A549 (cell line): ENCODE measurements at regions not wholly inside any gene's neighbourhood (a gene's known extent, or its start where the extent isn't known, plus 50 kb on each side); places are given as distances from the start of the nearest gene placed in this dataset.

ENCODE experiments used
- ATAC-seq, 2 experiments: fragments of 200-7000 bp in 1 of 2; fragments of >200 bp in 1 of 2; cut with Nextera tagmentation in 1 of 2; cut with Tn5 transposase in 1 of 2; 3 replicates each; pipeline versions ENCODE4 v1.8.0 to v1.9.1; 2018 to 2020; ENCODE audit warnings: mild to moderate bottlenecking in 1 of 2, moderate library complexity in 1 of 2
- CTCF ChIA-PET: fragments of 300-600 bp; sonication (Branson Sonifier 250); formaldehyde crosslinking; extraction: SDS; loops from one replicate; lab custom pipeline; 2021; ENCODE audit warnings: antibody characterized with exemption, inconsistent platforms; lab: Yijun Ruan, JAX
- POLR2A ChIA-PET: fragments of 350-600 bp; formaldehyde crosslinking; extraction: SDS; loops from one replicate; lab custom pipeline; 2021; ENCODE audit warnings: antibody characterized with exemption, inconsistent platforms; lab: Yijun Ruan, JAX
- DNase-seq, 2 experiments: peaks; one replicate each; pipeline versions ENCODE4 v3.0.0 to v3.0.0-alpha.2; 2011 to 2016; ENCODE audit warnings: low read depth in 1 of 2, low spot score in 1 of 2
- FAIRE-seq: peaks from 2 replicates; lab custom pipeline; 2011; peaks lifted over from hg19 to GRCh38; lab: Jason Lieb, UNC
- H3K27ac ChIP-seq, 2 experiments: fragments of >200 bp; sonication (Bioruptor Twin); formaldehyde crosslinking; 3 replicates each; pipeline ENCODE4 v1.5.1; 2016 to 2017
- H3K4me1 ChIP-seq: fragments of >200 bp; sonication (Bioruptor Twin); formaldehyde crosslinking; 3 replicates; pipeline ENCODE4 v1.6.1; 2016
- H3K4me2 ChIP-seq: fragments of >200 bp; sonication (Bioruptor Twin); formaldehyde crosslinking; 3 replicates; pipeline ENCODE4 v1.6.1; 2016
- H3K4me3 ChIP-seq: fragments of >200 bp; sonication (Bioruptor Twin); formaldehyde crosslinking; 3 replicates; pipeline ENCODE4 v1.5.1; 2016
- H3K9me3 ChIP-seq: fragments of >200 bp; sonication (Bioruptor Twin); formaldehyde crosslinking; 3 replicates; pipeline ENCODE4 v1.6.1; 2016
- BCL3 ChIP-seq: fragments of >200 bp; sonication (Bioruptor Twin); formaldehyde crosslinking; IDR thresholded peaks from 3 replicates; pipeline ENCODE4 v1.6.1; 2016
- BHLHE40 ChIP-seq: IDR thresholded peaks from 2 replicates; pipeline ENCODE4 v1.6.1; 2012; ENCODE audit warnings: low read depth, low read length, inconsistent platforms
- CBX2 ChIP-seq: fragments of 200-600 bp; sonication (generic); IDR thresholded peaks from 2 replicates; pipeline ENCODE4 v1.6.1; 2016; ENCODE audit warnings: low read depth, mild to moderate bottlenecking, borderline replicate concordance
- CHD4 ChIP-seq: fragments of 200-600 bp; sonication (generic); IDR thresholded peaks from 2 replicates; pipeline ENCODE4 v1.6.1; 2016; ENCODE audit warnings: antibody characterized with exemption, mild to moderate bottlenecking, borderline replicate concordance
- CTCF ChIP-seq: fragments of >200 bp; sonication (Bioruptor Twin); formaldehyde crosslinking; IDR thresholded peaks from 3 replicates; pipeline ENCODE4 v1.5.1; 2016
- E2F6 ChIP-seq: IDR thresholded peaks from 2 replicates; pipeline ENCODE4 v1.6.1; 2012; ENCODE audit warnings: low read depth, borderline replicate concordance
- EHF ChIP-seq: fragments of 250-450 bp; sonication (Bioruptor Pico); IDR thresholded peaks from 2 replicates; pipeline ENCODE4 v1.5.0; 2020; ENCODE audit warnings: mild to moderate bottlenecking
- ELK1 ChIP-seq: fragments of 150-350 bp; IDR thresholded peaks from 2 replicates; pipeline ENCODE4 v1.6.1; 2014; ENCODE audit warnings: low read depth, mild to moderate bottlenecking, low read length
- EP300 ChIP-seq, 2 experiments: fragments of >200 bp; sonication (Bioruptor Twin); formaldehyde crosslinking; IDR thresholded peaks; 2 replicates in 1 of 2; 3 replicates in 1 of 2; pipeline ENCODE4 v1.6.1; 2016 to 2017
- HOXA7 ChIP-seq: fragments of 250-450 bp; sonication (Bioruptor Pico); IDR thresholded peaks from 2 replicates; pipeline ENCODE4 v1.5.0; 2020; ENCODE audit warnings: mild to moderate bottlenecking, moderate library complexity
- HOXB13 ChIP-seq: fragments of 250-450 bp; sonication (Bioruptor Pico); IDR thresholded peaks from 2 replicates; pipeline ENCODE4 v1.5.0; 2020; ENCODE audit warnings: low read depth, mild to moderate bottlenecking, moderate library complexity
- JUNB ChIP-seq: fragments of >200 bp; sonication (Bioruptor Twin); formaldehyde crosslinking; IDR thresholded peaks from 2 replicates; pipeline ENCODE4 v1.6.1; 2016
- MAFK ChIP-seq: fragments of 450-650 bp; IDR thresholded peaks from 2 replicates; pipeline ENCODE4 v1.6.1; 2014; ENCODE audit not compliant: partially characterized antibody
- MAZ ChIP-seq: fragments of 150-350 bp; IDR thresholded peaks from 2 replicates; pipeline ENCODE4 v1.6.1; 2014; ENCODE audit warnings: antibody characterized with exemption, low read depth, low read length, borderline replicate concordance
- PHF8 ChIP-seq: fragments of 200-600 bp; sonication (generic); IDR thresholded peaks from 2 replicates; pipeline ENCODE4 v1.6.1; 2016; ENCODE audit warnings: low read depth, mild to moderate bottlenecking, antibody characterized with exemption, moderate library complexity, borderline replicate concordance
- POLR2A ChIP-seq: IDR thresholded peaks from 2 replicates; pipeline ENCODE4 v1.6.1; 2012; ENCODE audit warnings: mild to moderate bottlenecking, low read length
- RAD21 ChIP-seq, 2 experiments: fragments of >200 bp in 1 of 2; sonication (Bioruptor Twin) in 1 of 2; formaldehyde crosslinking in 1 of 2; IDR thresholded peaks in 1 of 2; conservative IDR thresholded peaks in 1 of 2; 2 replicates in 1 of 2; 3 replicates in 1 of 2; pipeline ENCODE4 v1.6.1; 2012 to 2018; ENCODE audit warnings: inconsistent platforms in 1 of 2
- REST ChIP-seq: fragments of 200-600 bp; sonication (generic); IDR thresholded peaks from 2 replicates; pipeline ENCODE4 v1.6.1; 2016; ENCODE audit warnings: antibody characterized with exemption, mild to moderate bottlenecking, moderate library complexity
- RFX5 ChIP-seq: fragments of 450-650 bp; IDR thresholded peaks from 2 replicates; pipeline ENCODE4 v1.7.1; 2014; ENCODE audit warnings: antibody characterized with exemption, mild to moderate bottlenecking, moderate library complexity
- SREBF2 ChIP-seq: fragments of 450-650 bp; IDR thresholded peaks from 2 replicates; pipeline ENCODE4 v1.6.1; 2014; ENCODE audit warnings: mild to moderate bottlenecking, moderate library complexity
- ZC3H11A ChIP-seq: fragments of 450-650 bp; IDR thresholded peaks from 2 replicates; pipeline ENCODE4 v1.6.1; 2014; ENCODE audit warnings: antibody characterized with exemption, mild to moderate bottlenecking
- WGBS: methylation state at CpG from one replicate; pipeline ENCODE4 v1.1.6; 2017; ENCODE audit errors: missing lambda C conversion rate; 5-methylcytosine and 5-hydroxymethylcytosine counted together

GRCh38 chr5:42989190-42989589, 50.9 kb downstream of the ANXA2R start:
- peak overlapping the region; percentile 2; the same call in 1 of the 3 replicates for H3K4me2 ChIP-seq
- ATAC-seq: no peak
- no peak for DNase-seq
- TF ChIP-seq E2F6 (no peak), BHLHE40 (no peak), RAD21 (conservative IDR thresholded peaks at IDR 0.05 in 1 of 2, IDR thresholded peaks at IDR 0.05 in 1 of 2) (no peak), HOXA7 (CRISPR knock-in tag) (no peak), ZC3H11A (no peak), MAZ (no peak), SREBF2 (no peak), PHF8 (no peak), HOXB13 (no peak), JUNB (no peak), EHF (CRISPR knock-in tag) (no peak), ELK1 (no peak), RFX5 (no peak), CBX2 (no peak), POLR2A (no peak), CHD4 (no peak), CTCF (no peak), EP300 (IDR thresholded peaks at IDR 0.05) (no peak), REST (no peak)
- ChIA-PET CTCF (interaction anchor here (0.6 to 2.6 kb wide), 6 partner anchors 39 to 178 kb away, joined by 3 to 16 read pairs (median 3); no protein-coding TSS in a partner anchor), POLR2A (interaction anchor here (0.6 kb wide), 1 partner anchor 20 kb away, joined by 3 read pairs; no protein-coding TSS in a partner anchor)
- H3K9me3 ChIP-seq: no peaks in the 10 kb centered on the region
- 93% methylated on average over 1 of the region's 1 CpG for WGBS
- FAIRE-seq: no peak
- peaks cover 35% of the 10 kb centered on the region for H3K4me1 ChIP-seq
- H3K4me3 ChIP-seq: no peak overlapping the region
- 0 out of 6 replicates have a peak overlapping the region, but pooled peaks of 1 of the 2 experiments have one; percentile 0 for H3K27ac ChIP-seq

- H3K9me3 ChIP-seq: no peaks in the 10 kb centered on the region
- no peak for FAIRE-seq
- H3K4me3 ChIP-seq: no peak overlapping the region
- no peak overlapping the region for H3K4me2 ChIP-seq
- peak; percentile 84 for TF ChIP-seq MAFK
- TF ChIP-seq BCL3: no peak
- TF ChIP-seq, all 56 proteins: peak for 1
- ChIA-PET CTCF (interaction anchor here (0.6 to 2.6 kb wide), 3 partner anchors 76 to 179 kb away, joined by 3 to 16 read pairs (median 5); no protein-coding TSS in a partner anchor), POLR2A (interaction anchor here (0.6 kb wide), 1 partner anchor 21 kb away, joined by 3 read pairs; no protein-coding TSS in a partner anchor)
- 85% methylated on average over 2 of the region's 2 CpGs for WGBS
- Histone ChIP-seq H3K27ac (no peak overlapping the region), H3K4me1 (peaks cover 39% of the 10 kb centered on the region)
- no peak for ATAC-seq
- DNase-seq: no peak
These were observed 51.6 kb downstream of the ANXA2R start for GRCh38 chr5:42988568-42988967.
